GM19324 (cell line): ENCODE measurements at regions not wholly inside any gene's neighbourhood (a gene's known extent, or its start where the extent isn't known, plus 50 kb on each side); places are given as distances from the start of the nearest gene placed in this dataset.
"Not testable (repeated sequence)": the region's sequence is repeated elsewhere in the genome, so short reads cannot be mapped to it uniquely, and the experiment has no call there.

ENCODE experiments used
- ATAC-seq: cut with Tn5 transposase; IDR thresholded peaks from one replicate; pipeline ENCODE4 v1.9.1; 2021; ENCODE audit warnings: mild to moderate bottlenecking, moderate library complexity; ENCODE audit not compliant: unreplicated experiment, low FRiP score

DNA sequence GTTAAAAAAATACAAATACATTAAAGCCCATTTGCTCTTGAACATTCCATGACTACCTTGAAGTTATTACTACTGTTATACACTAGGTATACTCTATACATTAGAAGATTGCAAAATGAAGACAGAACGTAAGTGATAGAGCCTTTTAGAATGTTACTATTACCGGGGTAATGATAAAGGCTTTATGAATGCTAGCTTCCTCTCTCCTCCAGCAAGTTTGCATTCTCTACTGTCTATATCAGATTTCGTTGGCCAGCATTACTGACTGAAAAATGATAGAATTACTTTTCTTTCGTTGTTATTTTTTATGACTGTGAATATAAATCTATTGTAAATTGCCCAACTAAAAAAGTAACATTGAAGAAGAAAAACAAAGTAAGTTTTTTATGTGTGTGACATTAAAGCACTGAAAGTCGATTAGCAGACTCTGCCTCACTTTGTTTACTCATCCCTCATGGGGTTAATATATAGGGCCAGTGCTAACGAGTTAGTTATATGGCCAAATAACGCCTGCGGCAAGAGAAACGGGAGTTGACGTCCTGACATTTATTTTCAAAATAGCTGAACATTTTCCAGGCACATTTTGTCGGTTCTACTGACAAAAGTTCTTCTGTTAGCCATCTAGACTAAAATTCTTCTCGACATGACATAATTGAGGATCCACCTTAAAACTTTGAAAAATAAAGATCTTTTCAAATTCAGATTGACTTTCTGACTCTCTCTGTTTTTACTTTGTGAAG is 163.8 kb upstream of the KITLG start:
- no peak for ATAC-seq

GRCh38 chr12:88737838-88738472 is 157.7 kb upstream of the KITLG start:
- ATAC-seq, result no peak

- ATAC-seq, result no peak
Measured at GRCh38 chr12:88736031-88736430, 155.8 kb upstream of the KITLG start.

DNA sequence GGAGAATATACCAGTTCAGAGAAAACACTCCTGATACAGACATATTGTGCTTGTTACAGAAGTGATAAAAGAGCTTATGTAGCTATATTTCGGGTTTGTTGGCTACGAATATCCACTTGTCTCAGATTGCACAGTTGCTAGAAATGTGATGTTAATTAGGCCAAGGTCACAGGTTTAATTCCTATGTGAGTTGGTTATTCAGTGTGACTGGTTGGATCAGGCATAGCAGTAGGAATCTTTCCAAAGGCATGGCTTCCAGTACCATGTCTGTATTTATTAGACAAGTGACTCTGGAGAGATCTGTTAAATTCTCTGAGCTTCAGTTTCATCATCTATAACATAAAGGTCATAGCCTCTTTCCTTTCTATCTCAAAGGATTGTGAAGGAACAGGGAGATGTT is 152.7 kb upstream of the KITLG start:
- ATAC-seq, result no peak

- no peak for ATAC-seq
Measured at GRCh38 chr12:88729196-88729595, 148.9 kb upstream of the KITLG start.

GRCh38 chr12:88726806-88727720 is 146.8 kb upstream of the KITLG start:
- ATAC-seq, result no peak

DNA sequence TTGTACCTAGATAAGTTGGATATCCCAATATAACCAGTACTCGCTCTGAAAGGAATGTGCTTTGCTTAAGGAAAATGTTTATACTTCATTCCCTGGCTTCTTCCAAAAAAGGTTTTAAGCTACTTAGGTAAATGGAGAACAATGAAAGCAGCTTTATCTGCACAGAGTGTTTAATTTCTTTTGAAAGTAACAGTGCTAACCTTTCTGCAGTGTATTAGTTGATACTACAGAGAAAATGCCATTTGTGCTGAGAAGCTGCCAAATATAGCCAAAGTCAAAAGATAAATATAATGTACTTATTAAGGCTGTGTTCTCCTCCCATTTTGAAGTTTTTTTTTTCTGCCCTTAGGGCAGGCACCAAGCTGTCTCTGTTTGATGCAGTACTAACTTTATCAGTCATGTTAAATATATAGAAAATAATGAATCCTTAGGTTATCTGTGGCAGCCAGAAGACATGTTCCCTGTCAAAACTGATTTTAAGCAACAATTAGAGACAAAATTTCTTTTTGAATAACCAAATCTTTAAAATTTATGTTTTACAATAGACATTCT is 145.4 kb upstream of the KITLG start:
- ATAC-seq, result no peak

GRCh38 chr12:88723219-88723618 is 142.9 kb upstream of the KITLG start:
- ATAC-seq, result no peak

GRCh38 chr12:88720785-88721650 is 140.7 kb upstream of the KITLG start:
- no peak for ATAC-seq

DNA sequence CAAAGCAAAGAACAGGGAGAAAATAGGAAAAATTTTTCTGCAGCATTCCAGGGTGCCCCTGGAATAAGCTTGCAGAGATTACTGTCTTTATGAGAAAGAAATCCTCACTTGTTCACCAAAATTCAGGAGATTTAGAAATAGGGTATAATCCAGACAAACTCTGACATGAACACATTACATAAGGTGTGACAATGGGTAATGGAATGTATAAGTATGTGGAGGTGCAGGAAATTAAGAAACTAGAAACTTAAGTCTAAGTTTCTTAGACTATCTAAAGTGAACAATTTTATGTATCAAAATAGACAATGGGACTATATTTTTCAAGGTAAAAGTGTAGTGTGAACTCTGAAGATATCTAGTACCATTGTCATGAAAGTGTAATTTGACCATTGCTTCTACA is 140.0 kb upstream of the KITLG start:
- ATAC-seq, result no peak

GRCh38 chr12:88717188-88717587 is 136.9 kb upstream of the KITLG start:
- ATAC-seq, result no peak

DNA sequence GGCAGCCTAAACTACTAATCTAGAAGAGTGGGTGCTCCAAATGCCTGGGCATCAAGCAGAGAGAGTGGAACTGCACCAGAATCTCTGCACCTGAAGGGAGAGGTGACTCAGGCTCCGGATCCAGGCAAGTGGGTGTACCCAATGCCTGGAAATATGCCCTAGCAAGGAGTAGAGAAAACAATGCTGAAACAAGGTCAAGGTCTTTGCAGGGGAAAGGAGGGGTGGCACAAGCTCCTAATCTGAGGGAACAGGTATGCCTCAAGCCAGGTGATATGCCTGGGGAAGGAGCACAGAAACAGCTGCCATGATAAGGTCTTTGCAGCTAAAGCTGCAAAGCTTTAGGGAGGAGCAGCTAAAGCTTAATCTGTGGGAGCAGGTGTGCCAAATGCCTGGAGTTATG is 136.0 kb upstream of the KITLG start:
- no peak for ATAC-seq

- no peak for ATAC-seq
Measured at GRCh38 chr12:88715673-88716072, 135.4 kb upstream of the KITLG start.

DNA sequence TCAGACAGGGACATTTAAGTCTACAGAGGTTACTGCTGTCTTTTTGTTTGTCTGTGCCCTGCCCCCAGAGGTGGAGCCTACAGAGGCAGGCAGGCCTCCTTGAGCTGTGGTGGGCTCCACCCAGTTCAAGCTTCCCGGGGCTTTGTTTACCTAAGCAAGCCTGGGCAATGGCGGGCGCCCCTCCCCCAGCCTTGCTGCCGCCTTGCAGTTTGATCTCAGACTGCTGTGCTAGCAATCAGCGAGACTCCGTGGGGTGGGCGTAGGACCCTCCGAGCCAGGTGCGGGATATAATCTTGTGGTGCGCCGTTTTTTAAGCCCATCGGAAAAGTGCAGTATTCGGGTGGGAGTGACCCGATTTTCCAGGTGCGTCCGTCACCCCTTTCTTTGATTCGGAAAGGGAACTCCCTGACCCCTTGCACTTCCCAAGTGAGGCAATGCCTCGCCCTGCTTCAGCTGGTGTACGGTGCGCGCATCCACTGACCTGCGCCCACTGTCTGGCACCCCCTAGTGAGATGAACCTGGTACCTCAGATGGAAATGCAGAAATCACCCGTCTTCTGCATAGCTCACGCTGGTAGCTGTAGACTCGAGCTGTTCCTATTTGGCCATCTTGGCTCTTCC is 134.1 kb upstream of the KITLG start:
- ATAC-seq, result not testable (repeated sequence)

DNA sequence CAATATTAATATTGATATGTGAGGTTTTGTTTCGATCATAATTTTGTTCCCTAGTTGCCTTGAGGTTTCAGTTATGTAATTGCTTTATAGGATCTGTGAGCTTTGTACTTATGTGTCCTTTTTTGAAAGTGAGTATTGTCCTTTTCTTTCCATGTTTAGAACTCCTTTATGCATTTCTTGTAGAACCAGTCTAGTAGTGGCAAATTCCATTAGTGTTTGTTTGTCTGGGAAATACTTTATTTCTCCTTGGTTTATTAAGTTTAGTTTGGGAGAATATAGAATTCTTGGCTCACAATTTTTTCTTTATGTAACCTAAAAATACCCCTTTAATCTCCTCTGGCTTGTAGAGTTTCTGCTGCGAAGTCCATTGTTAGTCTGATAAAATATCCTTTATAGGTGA is 127.5 kb upstream of the KITLG start:
- no peak for ATAC-seq

GRCh38 chr12:88706286-88706685 is 126.0 kb upstream of the KITLG start:
- no peak for ATAC-seq

- no peak for ATAC-seq
Measured at GRCh38 chr12:88703790-88704189, 123.5 kb upstream of the KITLG start.

DNA sequence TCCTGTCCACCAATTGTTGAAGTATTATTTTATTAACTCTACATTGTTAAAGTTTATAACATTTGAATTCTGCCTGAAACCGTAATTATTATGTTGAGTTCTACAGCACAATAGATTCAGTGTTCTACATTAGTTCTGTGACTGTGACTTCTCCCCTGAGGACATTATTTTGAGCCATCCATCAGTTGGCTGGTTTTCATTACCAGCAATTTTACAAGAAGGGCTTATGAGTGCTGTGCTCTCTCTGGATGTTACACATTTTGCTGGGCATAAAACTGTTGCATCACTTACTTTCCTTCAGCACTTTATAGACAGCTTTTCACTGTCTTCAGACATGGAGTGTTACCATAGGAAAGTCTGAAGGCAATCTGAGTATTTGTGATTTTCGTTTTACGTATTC is 118.2 kb upstream of the KITLG start:
- no peak for ATAC-seq

- no peak for ATAC-seq
Measured at GRCh38 chr12:88693837-88694445, 113.7 kb upstream of the KITLG start.
